Stimulated activated naive CD4-positive, alpha-beta T cell treated with Interleukin-2 at 50 U/mL for 16 hours (primary cell): ENCODE measurements at regions not wholly inside any gene's neighbourhood (a gene's known extent, or its start where the extent isn't known, plus 50 kb on each side); places are given as distances from the start of the nearest gene placed in this dataset.

Experiments
- DNase-seq: peaks from one replicate; lab custom pipeline; 2025; lab: John Stamatoyannopoulos, UW

DNA sequence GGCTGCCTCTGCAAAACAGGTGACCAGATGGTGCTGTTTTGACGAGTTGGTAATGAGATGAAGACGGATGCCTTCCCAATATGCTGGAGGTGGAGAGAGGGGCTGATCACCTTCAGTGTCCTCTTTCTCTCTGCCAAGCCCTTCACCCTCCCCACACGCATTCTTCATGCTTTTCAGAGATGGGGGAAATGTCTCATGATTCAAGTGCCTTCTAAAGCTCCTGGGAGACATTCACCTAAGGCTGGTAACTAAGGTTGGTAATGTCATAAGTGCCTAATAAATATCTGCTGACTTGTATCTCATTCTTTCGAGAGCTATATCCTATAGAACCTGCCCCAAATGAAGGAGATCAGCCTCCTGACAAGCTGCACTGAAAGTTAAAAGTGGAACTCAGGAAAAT is 86.2 kb upstream of the MBNL2 start:
- no peak for DNase-seq

DNA sequence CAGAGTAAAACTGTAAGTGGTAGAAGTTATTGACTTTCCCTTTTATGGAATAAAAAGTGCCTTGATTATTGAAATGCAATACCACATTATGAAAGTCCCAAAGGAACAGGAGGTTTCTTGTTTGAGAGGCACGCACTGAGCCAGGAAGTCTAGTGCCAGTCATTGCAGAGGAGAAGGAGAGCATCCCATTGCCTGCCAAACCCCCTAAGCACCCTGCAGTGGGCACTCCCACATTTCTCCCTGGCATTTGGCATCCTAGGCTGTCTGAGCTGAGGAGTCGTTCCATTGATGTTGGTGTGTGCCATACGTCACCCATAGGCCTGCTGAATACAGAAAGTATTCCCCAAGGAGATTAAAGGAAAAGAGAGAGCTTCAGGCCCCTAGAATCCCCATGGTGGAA is 85.7 kb upstream of the MBNL2 start:
- no peak for DNase-seq

DNA sequence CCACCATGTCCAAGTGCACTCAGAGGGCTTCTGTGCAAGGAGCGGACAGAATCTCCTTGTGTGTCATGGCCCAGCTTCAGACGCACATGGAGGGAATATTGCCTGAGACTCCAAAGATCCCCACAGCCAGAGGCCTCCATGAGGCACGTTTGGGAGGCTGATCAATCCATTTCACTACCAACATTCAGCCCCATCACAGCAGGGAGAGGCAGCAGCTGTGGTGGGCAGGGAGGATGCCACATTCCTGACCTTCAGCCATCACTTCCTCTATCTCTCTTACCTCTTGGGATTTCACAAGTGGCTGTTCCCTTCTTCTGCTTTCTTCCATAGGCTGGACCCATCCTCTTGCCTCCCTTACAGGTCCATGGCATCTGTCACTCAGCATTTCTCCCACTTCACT is 82.4 kb upstream of the MBNL2 start:
- no peak for DNase-seq

DNA sequence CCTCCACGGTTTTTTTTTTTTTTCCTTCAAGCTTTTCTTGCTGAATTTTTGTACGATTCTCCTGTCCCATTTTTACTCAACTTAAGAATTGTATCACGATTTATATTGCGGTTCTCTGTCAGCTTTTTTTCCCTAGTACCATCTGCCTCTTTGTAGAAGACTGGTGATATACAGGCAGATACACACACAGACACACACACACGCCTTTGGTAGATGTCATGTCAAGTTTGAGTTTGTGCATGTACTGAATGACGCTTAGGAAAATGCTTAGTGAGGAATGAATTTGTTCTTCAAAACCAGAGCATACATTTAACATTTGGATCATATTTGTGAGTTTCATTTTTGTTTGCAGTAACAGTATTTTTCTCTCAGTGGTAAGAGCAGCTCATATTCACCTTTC is 82.0 kb upstream of the MBNL2 start:
- DNase-seq, result no peak

DNA sequence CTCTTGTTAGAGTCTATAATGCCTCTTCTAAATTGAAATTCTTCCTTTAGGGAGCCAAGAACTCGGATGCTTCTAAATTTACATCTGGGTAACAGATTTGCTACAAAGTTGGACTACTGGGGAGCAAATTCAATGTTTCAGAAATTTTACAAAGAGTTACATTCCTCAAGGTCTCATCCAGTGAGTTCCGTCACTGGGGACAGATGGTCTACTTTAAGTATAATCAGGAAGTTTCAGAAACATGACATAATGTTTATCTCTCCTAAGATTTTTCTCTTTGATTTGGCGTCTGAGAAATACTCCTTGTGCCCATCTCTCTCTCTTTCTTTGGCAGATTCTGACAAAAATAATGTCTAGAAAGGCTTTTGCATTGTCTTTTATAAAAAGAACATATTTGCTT is 81.5 kb upstream of the MBNL2 start:
- no peak for DNase-seq

DNA sequence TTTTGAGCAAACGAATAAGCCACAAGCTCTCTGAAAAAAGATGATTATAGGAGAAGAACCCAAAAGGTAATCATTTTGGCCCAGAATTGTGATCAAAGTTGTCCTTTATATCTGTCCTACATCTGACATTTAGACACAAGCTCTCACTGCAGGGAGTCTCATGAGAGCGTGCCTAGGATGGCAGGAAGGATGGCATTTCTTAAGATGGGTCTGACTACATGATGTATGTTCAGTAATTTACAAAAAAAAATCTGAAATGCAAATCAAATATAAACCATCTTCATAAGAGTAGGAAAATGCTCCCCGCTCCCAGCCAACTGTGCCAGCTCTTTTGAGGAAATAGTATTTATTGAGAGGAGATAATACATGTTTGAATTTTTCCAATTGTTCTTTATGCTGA is 81.0 kb upstream of the MBNL2 start:
- no peak for DNase-seq

DNA sequence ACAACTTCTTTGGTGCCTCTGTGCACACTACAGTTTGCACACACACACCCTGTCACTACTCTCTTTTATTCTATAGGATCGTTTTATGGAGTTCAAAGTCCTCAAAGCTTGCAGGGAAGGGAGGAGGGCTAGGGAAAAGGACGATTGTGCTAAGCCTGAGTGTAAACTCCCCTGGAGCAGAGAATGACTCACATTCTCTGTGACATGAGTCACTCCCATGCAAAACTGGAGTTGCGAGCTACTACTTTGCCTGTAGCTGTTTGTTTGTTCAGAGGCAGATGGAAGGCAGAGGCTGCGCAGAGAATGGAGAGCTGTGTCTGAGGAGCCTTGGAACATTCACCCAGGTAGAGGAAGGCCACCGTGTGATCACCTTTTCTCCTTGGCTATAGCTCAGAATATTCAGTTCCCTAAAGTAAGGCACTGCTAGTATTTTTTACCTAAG is 80.5 kb upstream of the MBNL2 start:
- DNase-seq, result peak; percentile 1

DNA sequence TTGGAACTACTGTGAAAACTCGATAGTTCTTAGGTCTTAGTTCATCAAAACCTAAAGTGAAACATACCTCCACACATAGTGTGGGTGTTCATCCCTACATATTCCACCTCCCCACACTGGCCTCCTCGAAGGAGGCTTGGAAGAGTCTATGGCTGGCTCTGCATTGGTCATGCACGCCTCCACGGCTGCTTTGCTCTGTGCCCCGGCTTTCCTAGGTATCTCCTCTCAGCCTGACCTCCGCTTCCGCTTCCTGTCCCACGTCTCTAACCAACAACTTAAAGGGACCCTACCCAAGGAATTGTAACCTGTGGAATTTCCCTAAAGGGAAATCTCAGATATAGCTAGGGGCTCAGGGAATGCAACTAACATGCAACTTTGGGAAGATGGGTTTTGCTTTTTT is 79.7 kb upstream of the MBNL2 start:
- DNase-seq, result no peak

DNA sequence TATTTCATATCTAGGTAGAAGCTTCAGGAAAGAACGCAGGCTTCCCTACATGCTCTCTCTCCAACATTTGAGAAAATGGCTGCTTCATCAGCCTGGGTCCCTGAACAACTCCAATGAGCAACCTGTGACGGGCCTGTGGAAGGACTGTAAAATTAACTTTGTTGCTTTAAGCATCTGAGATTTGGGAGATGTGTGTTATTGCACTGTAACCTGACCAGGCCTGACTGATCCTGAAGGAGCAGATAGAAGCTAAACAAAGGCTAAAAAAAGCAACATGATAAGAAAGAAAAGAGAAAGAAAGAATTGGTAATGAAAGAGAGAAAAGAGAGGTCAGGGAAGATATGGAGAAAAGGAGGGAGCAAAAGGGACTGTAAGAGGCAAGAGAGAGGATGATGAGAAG is 77.1 kb upstream of the MBNL2 start:
- DNase-seq, result no peak

DNA sequence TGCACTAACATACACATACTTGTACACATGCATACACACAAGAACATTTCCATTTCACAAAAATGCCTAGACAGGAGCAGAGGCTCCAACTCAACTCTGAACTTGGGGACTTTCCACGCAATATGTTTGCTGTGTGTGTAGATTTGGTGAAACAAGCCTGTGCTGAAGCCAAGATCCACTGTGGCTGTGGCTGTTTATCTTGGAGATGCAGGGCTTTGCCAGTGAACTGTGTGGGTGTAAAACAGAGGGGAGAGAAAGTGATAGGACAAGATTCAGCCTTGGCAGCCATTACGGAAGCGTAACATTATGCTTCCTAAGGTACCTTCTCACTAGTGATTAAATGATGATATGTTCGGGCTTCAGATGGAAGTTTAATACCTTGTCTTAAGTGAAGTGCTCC is 73.2 kb upstream of the MBNL2 start:
- no peak for DNase-seq

DNA sequence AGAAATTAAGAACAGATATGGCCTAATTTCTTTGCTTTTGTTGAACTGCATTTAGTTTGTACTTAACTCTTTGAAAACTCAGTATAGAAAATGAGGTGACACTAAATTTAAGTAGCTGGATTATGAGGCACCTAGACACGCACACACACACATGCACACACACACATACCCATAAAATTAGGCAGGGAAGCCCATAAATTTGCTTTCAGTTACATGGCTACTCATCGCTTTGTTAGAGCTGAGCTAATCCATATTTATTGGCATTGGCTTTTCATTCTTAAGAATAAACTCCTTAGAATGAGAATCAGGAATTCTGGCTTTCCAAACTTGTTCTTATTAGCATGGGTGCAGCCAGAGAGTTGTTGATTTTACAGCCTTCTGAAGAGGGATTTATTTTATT is 61.7 kb upstream of the MBNL2 start:
- DNase-seq, result no peak

DNA sequence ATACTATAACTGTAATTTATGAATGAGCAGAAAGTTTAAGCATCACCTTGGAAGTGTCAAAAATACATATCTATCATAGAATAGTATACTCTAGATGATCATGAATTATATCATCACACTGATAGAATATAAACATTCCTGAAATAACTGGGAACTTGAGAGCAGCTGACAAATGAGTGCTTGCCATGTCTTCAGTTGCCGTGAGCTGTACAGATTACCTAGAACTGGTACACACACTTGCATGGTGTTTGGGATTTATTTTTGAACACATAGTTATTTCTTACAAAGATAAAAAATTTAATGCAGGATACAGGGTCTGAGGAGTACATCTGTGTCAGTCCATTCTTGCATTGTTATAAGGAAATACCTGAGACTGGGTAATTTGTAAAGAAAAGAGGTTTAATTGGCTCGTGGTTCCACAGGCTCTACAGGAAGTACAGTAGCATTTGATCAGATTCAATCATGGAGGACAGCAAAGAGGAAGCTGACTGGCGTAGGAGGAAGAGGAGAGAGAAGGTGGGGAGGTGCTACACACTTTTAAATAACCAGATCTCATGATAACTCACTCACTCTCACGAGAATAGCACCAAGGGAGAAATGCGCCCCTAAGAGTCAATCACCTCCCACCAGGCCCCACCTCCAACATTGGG is 60.4 kb upstream of the MBNL2 start:
- DNase-seq, result no peak

DNA sequence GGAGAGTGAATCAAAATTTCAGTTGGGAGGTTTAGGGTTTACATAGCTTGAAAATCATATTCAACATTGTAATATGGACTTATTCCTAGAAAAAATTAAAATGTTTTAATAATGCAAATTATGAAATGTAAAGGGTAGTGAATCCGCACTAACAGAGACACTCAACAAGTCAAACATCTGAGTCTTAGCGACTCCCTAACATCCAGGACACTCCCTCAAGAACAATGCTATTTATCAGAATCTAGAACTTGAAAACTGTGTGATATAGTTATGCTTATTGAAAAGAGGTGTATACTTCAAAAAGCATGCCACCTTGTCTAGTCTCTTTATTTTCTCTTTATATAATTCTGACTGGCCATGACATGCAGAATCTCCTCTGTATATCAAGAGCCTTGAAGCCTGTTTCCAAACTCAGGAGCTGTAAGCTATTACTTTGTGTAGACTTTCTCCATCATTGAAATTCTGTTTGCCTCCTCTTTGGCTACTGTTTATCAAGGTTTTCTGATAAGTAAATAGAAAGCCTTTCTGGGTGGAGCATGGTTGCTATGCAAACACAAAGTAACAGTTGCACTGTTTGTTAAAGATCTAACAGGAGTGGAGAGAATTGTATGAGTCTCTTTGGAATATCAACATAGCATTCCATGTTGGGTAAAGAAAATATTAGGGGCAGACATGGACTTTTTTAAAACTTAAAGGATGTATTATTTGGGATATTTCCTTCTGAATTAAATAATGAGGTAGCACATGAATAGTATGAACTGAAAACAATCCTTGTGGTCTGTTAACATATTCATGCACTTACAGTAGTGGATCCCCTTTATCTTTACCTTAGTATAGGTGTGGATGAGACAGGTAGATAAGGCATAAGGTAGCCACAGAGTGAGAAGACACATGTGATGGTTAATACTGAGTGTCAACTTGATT is 56.4 kb upstream of the MBNL2 start:
- DNase-seq, result no peak

DNA sequence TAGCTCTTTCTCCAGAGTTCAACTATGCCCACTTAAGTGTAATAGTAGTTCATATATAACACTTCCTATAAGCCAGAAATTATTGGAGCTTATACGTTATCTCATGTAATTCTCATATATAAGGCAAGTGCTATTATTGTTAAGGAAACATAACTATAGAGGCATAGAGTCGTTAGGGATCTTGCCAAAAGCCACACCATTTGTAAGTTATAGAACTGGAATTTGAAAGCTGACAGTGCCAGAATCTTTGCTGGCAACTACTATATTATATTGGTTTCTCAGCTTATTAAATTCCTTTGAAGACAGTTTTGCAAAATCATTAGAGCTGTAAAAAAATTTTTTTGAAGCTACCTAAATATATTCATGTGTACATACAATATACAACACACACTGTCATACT is 51.0 kb upstream of the MBNL2 start:
- no peak for DNase-seq
